ENCODE measurements at regions not wholly inside any gene's neighbourhood (a gene's known extent, or its start where the extent isn't known, plus 50 kb on each side); places are given as distances from the start of the nearest gene placed in this dataset.
"Not testable (repeated sequence)": the region's sequence is repeated elsewhere in the genome, so short reads cannot be mapped to it uniquely, and the experiment has no call there.

DNA sequence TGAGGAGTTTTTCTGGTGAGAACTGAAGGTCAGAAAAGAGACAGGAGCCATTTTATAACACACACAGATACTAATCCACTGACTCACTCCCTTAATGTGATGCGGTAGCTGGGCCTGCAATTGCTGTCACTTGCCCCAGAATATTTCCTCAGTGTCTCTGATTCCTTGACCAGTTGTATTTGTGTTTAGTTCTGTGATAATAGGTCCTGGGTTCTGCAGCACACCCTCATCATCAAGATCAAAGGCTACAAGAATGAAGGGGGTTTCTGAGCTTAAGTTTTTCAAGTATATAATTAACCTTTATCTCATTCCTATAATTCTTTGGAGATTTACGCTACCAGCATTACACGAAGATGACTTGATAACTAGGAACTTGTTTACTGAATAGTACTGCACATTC is 576.5 kb upstream of the CPXCR1 start:
- CTCF ChIA-PET, result no interaction called here
- no peaks in the 10 kb centered on the region for H3K9me3 ChIP-seq (ENCODE audit: low read length)
- no peaks in the 10 kb centered on the region for H3K36me3 Mint-ChIP-seq
- no peak for DNase-seq
- peaks cover 0 to 4% (median 3%) of the 10 kb centered on the region in 5 donors for H3K9me3 Mint-ChIP-seq
- no peak overlapping the region for H3K27ac Mint-ChIP-seq
- H3K27me3 Mint-ChIP-seq, result peaks cover 0 to 2% of the 10 kb centered on the region in 2 donors
- H3K4me1 ChIP-seq (ENCODE audit: insufficient read depth, low read length), result no peaks in the 10 kb centered on the region
- no peak overlapping the region for H3K4me3 ChIP-seq (ENCODE audit: low read length)
- no peaks in the 10 kb centered on the region for H3K4me1 Mint-ChIP-seq
- H3K27ac ChIP-seq (ENCODE audit: low read depth, low read length), result no peak overlapping the region
- POLR2A ChIA-PET, result no interaction called here
- H3K27me3 ChIP-seq (ENCODE audit: insufficient read depth, low read length, poor library complexity, severe bottlenecking), result no peaks in the 10 kb centered on the region
- H3K36me3 ChIP-seq (ENCODE audit: insufficient read depth, low read length), result no peaks in the 10 kb centered on the region
- H3K4me3 Mint-ChIP-seq, result no peak overlapping the region

DNA sequence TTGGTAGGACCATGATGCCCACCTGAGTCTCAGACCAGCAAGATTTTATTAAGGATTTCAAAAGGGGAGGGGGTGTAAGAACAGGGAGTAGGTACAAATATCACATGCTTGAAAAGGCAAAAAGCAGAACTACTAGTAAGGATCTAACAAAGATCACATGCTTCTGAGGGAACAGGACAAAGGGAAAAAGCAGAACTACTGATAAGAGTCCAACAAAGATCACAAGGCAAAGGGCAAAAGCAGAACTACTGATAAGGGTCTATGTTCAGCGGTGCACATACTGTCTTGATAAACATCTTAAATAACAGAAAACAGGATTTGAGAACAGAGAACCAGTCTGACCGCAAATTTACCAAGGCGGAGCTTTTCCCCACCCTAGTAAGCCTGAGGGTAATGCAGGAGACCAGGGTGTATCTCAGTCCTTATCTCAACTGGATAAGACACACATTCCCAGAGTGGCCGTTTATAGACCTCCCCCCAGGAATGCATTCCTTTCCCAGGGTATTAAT is 573.0 kb upstream of the CPXCR1 start:
- POLR2A ChIA-PET; H3K9me3 ChIP-seq (ENCODE audit: low read length); H3K27me3 ChIP-seq (ENCODE audit: insufficient read depth, low read length, poor library complexity, severe bottlenecking); H3K9me3 Mint-ChIP-seq; H3K27ac Mint-ChIP-seq; H3K36me3 Mint-ChIP-seq; H3K27me3 Mint-ChIP-seq; DNase-seq; H3K4me1 ChIP-seq (ENCODE audit: insufficient read depth, low read length); H3K4me3 Mint-ChIP-seq; H3K27ac ChIP-seq (ENCODE audit: low read depth, low read length); CTCF ChIA-PET; H3K4me3 ChIP-seq (ENCODE audit: low read length); H3K36me3 ChIP-seq (ENCODE audit: insufficient read depth, low read length); H3K4me1 Mint-ChIP-seq: not testable (repeated sequence)

DNA sequence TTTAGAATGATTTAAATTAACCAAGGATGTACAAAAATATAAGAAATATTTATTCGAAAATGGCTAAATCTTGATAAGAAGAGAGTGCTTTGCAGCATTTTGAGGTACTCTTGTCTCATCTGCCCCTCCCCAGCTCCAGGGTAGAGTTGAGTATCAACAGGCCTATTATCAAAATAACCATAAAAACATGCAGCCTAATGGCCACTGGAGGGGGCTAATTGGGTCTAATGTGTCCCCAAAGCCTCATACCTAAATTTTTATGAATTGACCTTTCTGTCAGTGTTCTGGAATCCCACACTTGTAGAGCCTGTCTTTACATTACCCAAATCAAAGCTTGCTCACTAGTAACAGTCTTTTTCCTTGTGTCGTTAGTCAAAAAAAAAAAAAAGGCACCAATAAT is 544.9 kb upstream of the CPXCR1 start:
- H3K27ac Mint-ChIP-seq, result no peak overlapping the region
- H3K27me3 Mint-ChIP-seq, result no peaks in the 10 kb centered on the region
- H3K36me3 ChIP-seq (ENCODE audit: insufficient read depth, low read length), result no peaks in the 10 kb centered on the region
- no peak overlapping the region for H3K4me3 Mint-ChIP-seq
- H3K36me3 Mint-ChIP-seq, result no peaks in the 10 kb centered on the region
- no peak for DNase-seq
- H3K9me3 ChIP-seq (ENCODE audit: low read length), result no peaks in the 10 kb centered on the region
- no peaks in the 10 kb centered on the region for H3K4me1 Mint-ChIP-seq
- no peaks in the 10 kb centered on the region for H3K4me1 ChIP-seq (ENCODE audit: insufficient read depth, low read length)
- no peaks in the 10 kb centered on the region for H3K27me3 ChIP-seq (ENCODE audit: insufficient read depth, low read length, poor library complexity, severe bottlenecking)
- peaks cover 0 to 1% (median 0%) of the 10 kb centered on the region in 5 donors for H3K9me3 Mint-ChIP-seq
- CTCF ChIA-PET, result no interaction called here
- POLR2A ChIA-PET, result no interaction called here
- no peak overlapping the region for H3K4me3 ChIP-seq (ENCODE audit: low read length)
- H3K27ac ChIP-seq (ENCODE audit: low read depth, low read length), result no peak overlapping the region

DNA sequence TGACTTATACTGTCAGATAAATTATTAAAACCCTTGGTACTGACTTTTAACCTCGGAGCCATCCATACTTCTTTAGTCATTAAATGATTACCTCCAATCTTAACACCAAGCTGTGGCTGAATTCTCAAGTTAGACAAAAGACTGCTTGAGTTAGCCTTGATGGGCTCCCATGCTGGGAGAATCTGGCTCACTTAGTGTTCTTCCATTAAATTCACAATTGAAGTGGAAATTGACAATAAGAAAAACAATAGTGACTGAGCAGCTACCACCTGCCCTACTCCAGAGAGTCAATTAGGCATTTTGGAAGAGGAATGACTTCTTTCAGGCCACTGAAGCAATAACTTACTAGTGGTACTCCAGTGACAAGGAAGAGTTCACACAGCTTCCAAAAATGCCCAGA is 503.0 kb upstream of the CPXCR1 start:
- H3K9me3 Mint-ChIP-seq, result peaks cover 0 to 4% (median 0%) of the 10 kb centered on the region in 5 donors

DNA sequence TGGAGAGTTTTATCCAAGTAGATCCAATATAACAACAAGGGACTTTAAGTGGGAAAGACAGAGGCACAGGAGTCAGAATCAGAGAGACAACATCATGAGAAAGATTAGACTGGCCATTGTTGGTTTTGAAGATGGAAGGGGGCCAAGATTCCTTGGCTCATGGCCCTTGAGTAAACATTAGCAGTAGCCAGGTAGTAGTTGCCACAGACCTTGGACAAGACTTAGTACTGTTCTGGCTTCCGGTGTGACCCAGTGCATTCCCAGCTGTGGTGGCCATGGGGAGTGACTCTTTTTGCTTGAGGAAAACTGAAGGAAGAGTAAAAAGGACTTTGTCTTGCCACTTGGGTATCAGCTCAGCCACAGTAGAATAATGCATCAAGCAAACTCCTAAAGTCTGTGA is 462.2 kb upstream of the CPXCR1 start:
- H3K9me3 Mint-ChIP-seq, result peaks cover 0 to 4% (median 3%) of the 10 kb centered on the region in 5 donors
- no peaks in the 10 kb centered on the region for H3K36me3 Mint-ChIP-seq
- no peaks in the 10 kb centered on the region for H3K36me3 ChIP-seq (ENCODE audit: insufficient read depth, low read length)
- no peaks in the 10 kb centered on the region for H3K4me1 Mint-ChIP-seq
- ChIA-PET POLR2A (no interaction called here), CTCF (no interaction called here)
- H3K9me3 ChIP-seq (ENCODE audit: low read length), result no peaks in the 10 kb centered on the region
- H3K27me3 Mint-ChIP-seq, result no peaks in the 10 kb centered on the region
- no peak overlapping the region for H3K4me3 ChIP-seq (ENCODE audit: low read length)
- no peaks in the 10 kb centered on the region for H3K27me3 ChIP-seq (ENCODE audit: insufficient read depth, low read length, poor library complexity, severe bottlenecking)
- DNase-seq, result no peak
- H3K27ac Mint-ChIP-seq, result no peak overlapping the region
- H3K27ac ChIP-seq (ENCODE audit: low read depth, low read length), result no peak overlapping the region
- no peak overlapping the region for H3K4me3 Mint-ChIP-seq
- H3K4me1 ChIP-seq (ENCODE audit: insufficient read depth, low read length), result no peaks in the 10 kb centered on the region

More for the DNA sequence above, 503.0 kb upstream of the CPXCR1 start:
- CTCF ChIA-PET, result no interaction called here
- H3K4me1 ChIP-seq (ENCODE audit: insufficient read depth, low read length), result no peaks in the 10 kb centered on the region
- Mint-ChIP-seq H3K27me3 (no peaks in the 10 kb centered on the region), H3K4me1 (no peaks in the 10 kb centered on the region), H3K36me3 (no peaks in the 10 kb centered on the region), H3K27ac (no peak overlapping the region), H3K4me3 (no peak overlapping the region)
- no peak overlapping the region for H3K27ac ChIP-seq (ENCODE audit: low read depth, low read length)
- H3K36me3 ChIP-seq (ENCODE audit: insufficient read depth, low read length), result no peaks in the 10 kb centered on the region
- H3K9me3 ChIP-seq (ENCODE audit: low read length), result no peaks in the 10 kb centered on the region
- POLR2A ChIA-PET, result no interaction called here
- DNase-seq, result no peak
- H3K27me3 ChIP-seq (ENCODE audit: insufficient read depth, low read length, poor library complexity, severe bottlenecking), result no peaks in the 10 kb centered on the region
- H3K4me3 ChIP-seq (ENCODE audit: low read length), result no peak overlapping the region

DNA sequence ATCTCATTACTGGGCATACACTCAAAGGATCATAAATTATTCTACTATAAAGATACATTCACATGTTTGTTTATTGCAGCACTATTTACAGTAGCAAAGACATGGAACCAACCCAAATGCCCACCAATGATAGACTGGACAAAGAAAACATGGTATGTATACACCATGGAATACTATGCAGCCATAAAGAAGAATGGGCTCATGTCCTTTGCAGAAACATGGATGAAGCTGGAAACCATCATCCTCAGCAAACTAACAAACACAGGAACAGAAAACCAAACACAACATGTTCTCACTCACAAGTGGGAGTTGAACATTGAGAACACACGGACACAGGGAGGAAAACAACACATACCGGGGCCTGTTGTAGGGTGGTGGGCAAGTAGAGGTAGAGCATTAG is 433.1 kb upstream of the CPXCR1 start:
- H3K36me3 ChIP-seq (ENCODE audit: insufficient read depth, low read length); H3K27ac Mint-ChIP-seq; H3K9me3 ChIP-seq (ENCODE audit: low read length); DNase-seq; H3K4me3 Mint-ChIP-seq; H3K27me3 Mint-ChIP-seq; H3K27me3 ChIP-seq (ENCODE audit: insufficient read depth, low read length, poor library complexity, severe bottlenecking); POLR2A ChIA-PET; H3K4me3 ChIP-seq (ENCODE audit: low read length); H3K4me1 Mint-ChIP-seq; H3K27ac ChIP-seq (ENCODE audit: low read depth, low read length); H3K4me1 ChIP-seq (ENCODE audit: insufficient read depth, low read length); H3K36me3 Mint-ChIP-seq; CTCF ChIA-PET: not testable (repeated sequence)
- H3K9me3 Mint-ChIP-seq, result peaks cover 5 to 17% (median 6%) of the 10 kb centered on the region in 5 donors

DNA sequence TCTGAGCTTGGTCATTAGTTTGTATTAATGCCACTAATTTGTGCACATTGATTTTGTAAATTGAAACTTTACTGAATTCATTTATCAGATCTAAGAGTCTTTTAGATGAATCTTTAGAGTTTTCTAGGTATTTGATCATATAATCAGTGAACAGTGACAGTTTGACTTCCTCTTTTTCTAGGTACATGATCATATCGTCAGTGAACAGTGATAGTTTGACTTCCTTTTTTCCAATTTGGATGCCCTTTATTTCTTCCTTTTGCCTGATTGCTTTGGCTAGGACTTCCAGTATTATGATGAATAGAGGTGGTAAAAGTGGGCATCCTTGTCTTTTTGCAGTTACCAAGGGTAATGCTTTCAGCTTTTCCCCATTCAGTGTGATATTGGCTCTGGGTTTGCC is 421.4 kb upstream of the CPXCR1 start:
- Histone ChIP-seq H3K9me3 (ENCODE audit: low read length) (no peaks in the 10 kb centered on the region), H3K4me1 (ENCODE audit: insufficient read depth, low read length) (no peaks in the 10 kb centered on the region), H3K4me3 (ENCODE audit: low read length) (no peak overlapping the region), H3K36me3 (ENCODE audit: insufficient read depth, low read length) (no peaks in the 10 kb centered on the region), H3K27me3 (ENCODE audit: insufficient read depth, low read length, poor library complexity, severe bottlenecking) (no peaks in the 10 kb centered on the region), H3K27ac (ENCODE audit: low read depth, low read length) (no peak overlapping the region)
- Mint-ChIP-seq H3K27me3 (no peaks in the 10 kb centered on the region), H3K4me3 (no peak overlapping the region), H3K4me1 (no peaks in the 10 kb centered on the region), H3K9me3 (peaks cover 0 to 8% (median 0%) of the 10 kb centered on the region in 5 donors), H3K36me3 (no peaks in the 10 kb centered on the region), H3K27ac (no peak overlapping the region)
- ChIA-PET POLR2A (no interaction called here), CTCF (no interaction called here)
- DNase-seq, result no peak

DNA sequence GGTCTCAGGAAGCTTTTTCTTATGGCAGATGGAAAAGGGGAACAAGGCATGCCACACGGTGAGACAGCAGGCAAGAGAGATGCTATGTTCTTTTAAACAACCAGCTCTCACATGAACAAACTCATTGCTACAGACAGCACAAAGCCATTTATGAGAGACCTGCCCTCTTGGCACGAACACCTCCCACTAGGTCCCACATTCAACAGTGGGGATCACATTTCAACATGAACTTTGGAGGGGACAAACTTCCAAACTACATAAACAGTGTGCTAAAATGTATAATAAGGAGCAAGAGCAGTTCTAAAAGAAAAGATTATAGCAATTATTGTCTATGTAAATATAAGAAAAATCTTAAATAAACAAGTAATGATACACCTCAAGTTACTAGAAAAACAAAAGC is 391.8 kb upstream of the CPXCR1 start:
- no peak for DNase-seq
- Histone ChIP-seq H3K36me3 (ENCODE audit: insufficient read depth, low read length) (no peaks in the 10 kb centered on the region), H3K27me3 (ENCODE audit: insufficient read depth, low read length, poor library complexity, severe bottlenecking) (no peaks in the 10 kb centered on the region), H3K4me3 (ENCODE audit: low read length) (no peak overlapping the region), H3K4me1 (ENCODE audit: insufficient read depth, low read length) (no peaks in the 10 kb centered on the region), H3K27ac (ENCODE audit: low read depth, low read length) (no peak overlapping the region), H3K9me3 (ENCODE audit: low read length) (no peaks in the 10 kb centered on the region)
- Mint-ChIP-seq H3K9me3 (peaks cover 0 to 5% (median 0%) of the 10 kb centered on the region in 5 donors), H3K27ac (no peak overlapping the region), H3K27me3 (no peaks in the 10 kb centered on the region), H3K4me3 (no peak overlapping the region), H3K36me3 (no peaks in the 10 kb centered on the region), H3K4me1 (no peaks in the 10 kb centered on the region)
- ChIA-PET CTCF (no interaction called here), POLR2A (no interaction called here)

DNA sequence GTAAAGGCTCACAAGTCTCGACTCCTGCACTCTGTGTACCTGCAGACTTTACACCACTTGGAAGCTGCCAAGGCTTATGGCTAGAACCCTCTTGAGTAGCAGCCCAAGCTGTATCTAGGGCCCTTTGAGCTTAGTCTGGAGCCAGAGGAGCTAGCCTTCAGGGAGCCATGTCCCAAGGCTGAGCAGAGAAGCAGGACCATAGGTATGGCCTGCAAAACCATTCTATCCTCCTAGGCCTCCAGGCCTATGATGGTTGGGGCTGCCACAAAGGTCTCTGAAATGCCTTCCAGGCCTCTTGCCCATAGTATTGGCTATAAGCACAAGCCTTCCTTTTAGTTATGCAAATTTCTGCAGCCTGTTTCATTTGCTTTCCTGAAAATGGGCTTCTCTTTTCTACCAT is 380.7 kb upstream of the CPXCR1 start:
- H3K4me3 ChIP-seq (ENCODE audit: low read length), result no peak overlapping the region
- ChIA-PET CTCF (no interaction called here), POLR2A (no interaction called here)
- H3K9me3 ChIP-seq (ENCODE audit: low read length), result no peaks in the 10 kb centered on the region
- peaks cover 0 to 8% (median 3%) of the 10 kb centered on the region in 5 donors for H3K9me3 Mint-ChIP-seq
- H3K4me1 ChIP-seq (ENCODE audit: insufficient read depth, low read length), result no peaks in the 10 kb centered on the region
- H3K27ac Mint-ChIP-seq, result no peak overlapping the region
- no peak overlapping the region for H3K27ac ChIP-seq (ENCODE audit: low read depth, low read length)
- no peaks in the 10 kb centered on the region for H3K36me3 Mint-ChIP-seq
- H3K4me1 Mint-ChIP-seq, result no peaks in the 10 kb centered on the region
- no peak for DNase-seq
- no peaks in the 10 kb centered on the region for H3K27me3 ChIP-seq (ENCODE audit: insufficient read depth, low read length, poor library complexity, severe bottlenecking)
- peaks cover 0 to 4% of the 10 kb centered on the region in 2 donors for H3K27me3 Mint-ChIP-seq
- no peaks in the 10 kb centered on the region for H3K36me3 ChIP-seq (ENCODE audit: insufficient read depth, low read length)
- no peak overlapping the region for H3K4me3 Mint-ChIP-seq

Data from CD8-positive, alpha-beta memory T cell (primary cell).